ENCODE measurements at regions not wholly inside any gene's neighbourhood (a gene's known extent, or its start where the extent isn't known, plus 50 kb on each side); places are given as distances from the start of the nearest gene placed in this dataset.

GRCh38 chr2:59969161-59969560 is 584.3 kb downstream of the BCL11A start:
- Histone ChIP-seq H4K20me1 (ENCODE audit: insufficient read depth, low read length) (no peaks in the 10 kb centered on the region), H3K4me3 (ENCODE audit: low read depth, low read length, poor library complexity, severe bottlenecking) (no peak overlapping the region), H3K4me2 (ENCODE audit: low read length) (no peak overlapping the region), H3K4me1 (ENCODE audit: insufficient read depth, low read length, severe bottlenecking) (no peaks in the 10 kb centered on the region), H2AFZ (ENCODE audit: low read length) (no peak overlapping the region), H3K27ac (ENCODE audit: low read depth, low read length, poor library complexity, severe bottlenecking) (no peak overlapping the region), H3K27me3 (ENCODE audit: insufficient read depth, low read length) (no peaks in the 10 kb centered on the region), H3K9me3 (ENCODE audit: low read length) (no peaks in the 10 kb centered on the region), H3K9ac (ENCODE audit: low read length) (no peak overlapping the region), H3K9me2 (ENCODE audit: low read depth, low read length) (no peaks in the 10 kb centered on the region), H3K79me2 (ENCODE audit: insufficient read depth, low read length) (no peaks in the 10 kb centered on the region), H3K36me3 (ENCODE audit: insufficient read depth, low read length) (no peaks in the 10 kb centered on the region), H3F3A (ENCODE audit: insufficient read depth, low read length) (no peaks in the 10 kb centered on the region)
- TF ChIP-seq, protein P1, sequence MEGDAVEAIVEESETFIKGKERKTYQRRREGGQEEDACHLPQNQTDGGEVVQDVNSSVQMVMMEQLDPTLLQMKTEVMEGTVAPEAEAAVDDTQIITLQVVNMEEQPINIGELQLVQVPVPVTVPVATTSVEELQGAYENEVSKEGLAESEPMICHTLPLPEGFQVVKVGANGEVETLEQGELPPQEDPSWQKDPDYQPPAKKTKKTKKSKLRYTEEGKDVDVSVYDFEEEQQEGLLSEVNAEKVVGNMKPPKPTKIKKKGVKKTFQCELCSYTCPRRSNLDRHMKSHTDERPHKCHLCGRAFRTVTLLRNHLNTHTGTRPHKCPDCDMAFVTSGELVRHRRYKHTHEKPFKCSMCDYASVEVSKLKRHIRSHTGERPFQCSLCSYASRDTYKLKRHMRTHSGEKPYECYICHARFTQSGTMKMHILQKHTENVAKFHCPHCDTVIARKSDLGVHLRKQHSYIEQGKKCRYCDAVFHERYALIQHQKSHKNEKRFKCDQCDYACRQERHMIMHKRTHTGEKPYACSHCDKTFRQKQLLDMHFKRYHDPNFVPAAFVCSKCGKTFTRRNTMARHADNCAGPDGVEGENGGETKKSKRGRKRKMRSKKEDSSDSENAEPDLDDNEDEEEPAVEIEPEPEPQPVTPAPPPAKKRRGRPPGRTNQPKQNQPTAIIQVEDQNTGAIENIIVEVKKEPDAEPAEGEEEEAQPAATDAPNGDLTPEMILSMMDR (IDR thresholded peaks at IDR 0.05; ENCODE audit: low read length), result no peak
- no peak for TF ChIP-seq EZH2 (IDR thresholded peaks at IDR 0.05; ENCODE audit: borderline replicate concordance, low read length)

GRCh38 chr2:59968441-59968840 is 585.0 kb downstream of the BCL11A start:
- Histone ChIP-seq H4K20me1 (ENCODE audit: insufficient read depth, low read length) (no peaks in the 10 kb centered on the region), H3K9ac (ENCODE audit: low read length) (no peak overlapping the region), H3K9me3 (ENCODE audit: low read length) (no peaks in the 10 kb centered on the region), H2AFZ (ENCODE audit: low read length) (no peak overlapping the region), H3F3A (ENCODE audit: insufficient read depth, low read length) (no peaks in the 10 kb centered on the region), H3K27ac (ENCODE audit: low read depth, low read length, poor library complexity, severe bottlenecking) (no peak overlapping the region), H3K79me2 (ENCODE audit: insufficient read depth, low read length) (no peaks in the 10 kb centered on the region), H3K4me3 (ENCODE audit: low read depth, low read length, poor library complexity, severe bottlenecking) (no peak overlapping the region), H3K27me3 (ENCODE audit: insufficient read depth, low read length) (no peaks in the 10 kb centered on the region), H3K4me1 (ENCODE audit: insufficient read depth, low read length, severe bottlenecking) (no peaks in the 10 kb centered on the region), H3K36me3 (ENCODE audit: insufficient read depth, low read length) (no peaks in the 10 kb centered on the region), H3K9me2 (ENCODE audit: low read depth, low read length) (no peaks in the 10 kb centered on the region), H3K4me2 (ENCODE audit: low read length) (no peak overlapping the region)
- no peak for TF ChIP-seq EZH2 (IDR thresholded peaks at IDR 0.05; ENCODE audit: borderline replicate concordance, low read length)
- TF ChIP-seq, protein P1 (IDR thresholded peaks at IDR 0.05; ENCODE audit: low read length), result no peak

DNA sequence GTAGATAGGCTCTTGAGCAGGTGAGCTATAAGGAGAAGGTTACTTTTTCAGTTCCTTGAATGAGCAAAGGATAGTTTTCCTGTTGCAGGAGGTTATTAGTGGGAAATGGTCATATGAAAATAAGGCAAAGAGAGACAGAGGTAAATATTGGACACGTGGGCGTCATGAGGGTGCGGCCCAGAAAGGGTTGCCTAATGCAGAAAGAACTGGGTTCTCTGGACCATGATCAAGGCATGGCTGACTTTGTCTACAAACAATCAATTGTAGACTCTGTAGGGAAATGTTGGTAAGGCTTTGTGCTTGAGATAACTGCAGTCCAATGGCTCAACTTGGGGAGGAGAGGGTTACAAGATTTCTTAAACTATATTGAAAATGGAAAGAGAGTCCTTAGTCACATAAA is 585.8 kb downstream of the BCL11A start:
- H3K36me3 ChIP-seq (ENCODE audit: insufficient read depth, low read length), result no peaks in the 10 kb centered on the region
- no peak overlapping the region for H3K9ac ChIP-seq (ENCODE audit: low read length)
- TF ChIP-seq, protein P1 (IDR thresholded peaks at IDR 0.05; ENCODE audit: low read length), result no peak
- TF ChIP-seq EZH2 (IDR thresholded peaks at IDR 0.05; ENCODE audit: borderline replicate concordance, low read length), result no peak
- no peaks in the 10 kb centered on the region for H3K27me3 ChIP-seq (ENCODE audit: insufficient read depth, low read length)
- no peak overlapping the region for H3K27ac ChIP-seq (ENCODE audit: low read depth, low read length, poor library complexity, severe bottlenecking)
- no peaks in the 10 kb centered on the region for H3K9me2 ChIP-seq (ENCODE audit: low read depth, low read length)
- H3K4me2 ChIP-seq (ENCODE audit: low read length), result no peak overlapping the region
- no peaks in the 10 kb centered on the region for H3K79me2 ChIP-seq (ENCODE audit: insufficient read depth, low read length)
- no peaks in the 10 kb centered on the region for H3K9me3 ChIP-seq (ENCODE audit: low read length)
- no peak overlapping the region for H3K4me3 ChIP-seq (ENCODE audit: low read depth, low read length, poor library complexity, severe bottlenecking)
- H2AFZ ChIP-seq (ENCODE audit: low read length), result no peak overlapping the region
- no peaks in the 10 kb centered on the region for H3F3A ChIP-seq (ENCODE audit: insufficient read depth, low read length)
- no peaks in the 10 kb centered on the region for H3K4me1 ChIP-seq (ENCODE audit: insufficient read depth, low read length, severe bottlenecking)
- H4K20me1 ChIP-seq (ENCODE audit: insufficient read depth, low read length), result no peaks in the 10 kb centered on the region

All from OCI-LY1 (cell line).